Keratinocyte (primary cell): ENCODE measurements at regions not wholly inside any gene's neighbourhood (a gene's known extent, or its start where the extent isn't known, plus 50 kb on each side); places are given as distances from the start of the nearest gene placed in this dataset.

ENCODE experiments used
- DNase-seq: peaks from one replicate; pipeline ENCODE4 v3.0.0-alpha.2; 2011; ENCODE audit warnings: low read depth, missing footprints, low spot score
- FAIRE-seq: peaks from 2 replicates; lab custom pipeline; 2011; peaks lifted over from hg19 to GRCh38; lab: Jason Lieb, UNC
- H2AFZ ChIP-seq: 2 replicates; pipeline ENCODE4 v1.6.0; 2012; ENCODE audit warnings: low read length, control low read depth, inconsistent platforms; ENCODE audit not compliant: control insufficient read depth
- H3K27ac ChIP-seq: 2 replicates; pipeline ENCODE4 v1.5.1; 2011; ENCODE audit warnings: low read length; ENCODE audit not compliant: control insufficient read depth, insufficient read depth
- H3K27me3 ChIP-seq: 3 replicates; pipeline ENCODE4 v1.6.0; 2011; ENCODE audit warnings: low read length; ENCODE audit not compliant: control insufficient read depth, insufficient read depth; ENCODE audit errors: extremely low read depth
- H3K36me3 ChIP-seq, 2 experiments: 2 replicates in 1 of 2; 3 replicates in 1 of 2; pipeline ENCODE4 v1.5.1; 2011; ENCODE audit warnings: low read length in 2 of 2, mild to moderate bottlenecking in 1 of 2; ENCODE audit not compliant: control insufficient read depth in 2 of 2, insufficient read depth in 2 of 2; ENCODE audit errors: extremely low read depth in 1 of 2
- H3K4me1 ChIP-seq: 3 replicates; pipeline ENCODE4 v1.5.1; 2011; ENCODE audit warnings: low read length; ENCODE audit not compliant: control insufficient read depth, insufficient read depth; ENCODE audit errors: extremely low read depth
- H3K4me2 ChIP-seq: 3 replicates; pipeline ENCODE4 v1.6.0; 2011; ENCODE audit warnings: low read depth, low read length; ENCODE audit not compliant: control insufficient read depth, insufficient read depth; ENCODE audit errors: extremely low read depth
- H3K4me3 ChIP-seq, 3 experiments: fragments of 200-600 bp in 1 of 3; sonication (generic) in 1 of 3; 2 replicates in 2 of 3; 3 replicates in 1 of 3; pipeline ENCODE4 v1.5.1; 2011 to 2016; ENCODE audit warnings: low read length in 3 of 3, mild to moderate bottlenecking in 3 of 3, control low read depth in 2 of 3, inconsistent platforms in 1 of 3, low read depth in 1 of 3, mixed read lengths in 1 of 3, mixed run types in 1 of 3, moderate library complexity in 1 of 3; ENCODE audit not compliant: control insufficient read depth in 2 of 3, insufficient read depth in 2 of 3; ENCODE audit errors: extremely low read depth in 1 of 3
- H3K79me2 ChIP-seq: 2 replicates; pipeline ENCODE4 v1.6.0; 2012; ENCODE audit warnings: low read length; ENCODE audit not compliant: control insufficient read depth, insufficient read depth
- H3K9ac ChIP-seq: 3 replicates; pipeline ENCODE4 v1.6.0; 2011; ENCODE audit warnings: low read length; ENCODE audit not compliant: control insufficient read depth, insufficient read depth; ENCODE audit errors: extremely low read depth
- H3K9me1 ChIP-seq: 3 replicates; pipeline ENCODE4 v1.6.0; 2011; ENCODE audit warnings: low read length; ENCODE audit not compliant: control insufficient read depth, insufficient read depth; ENCODE audit errors: extremely low read depth
- H3K9me3 ChIP-seq: 2 replicates; pipeline ENCODE4 v1.5.1; 2012; ENCODE audit warnings: low read depth, low read length; ENCODE audit not compliant: control insufficient read depth
- H4K20me1 ChIP-seq: 3 replicates; pipeline ENCODE4 v1.6.0; 2011; ENCODE audit warnings: low read length; ENCODE audit not compliant: control insufficient read depth, insufficient read depth; ENCODE audit errors: extremely low read depth
- CTCF ChIP-seq, 3 experiments: IDR thresholded peaks in 1 of 3; conservative IDR thresholded peaks in 1 of 3; optimal IDR thresholded peaks in 1 of 3; 2 replicates in 2 of 3; 3 replicates in 1 of 3; pipeline versions ENCODE3 to v1.5.1; 2011; ENCODE audit warnings: low read length in 3 of 3, mild to moderate bottlenecking in 3 of 3, moderate library complexity in 2 of 3, control low read depth in 1 of 3, inconsistent platforms in 1 of 3; ENCODE audit not compliant: insufficient read depth in 2 of 3; ENCODE audit errors: extremely low read depth in 1 of 3
- EZH2 ChIP-seq: IDR thresholded peaks from one replicate; pipeline ENCODE4 v1.6.1; 2012; ENCODE audit warnings: inconsistent platforms, mild to moderate bottlenecking, low read length, moderate library complexity
- dilution Hi-C: fragments of 300-500 bp; cut with MboI; formaldehyde crosslinking; loops from one replicate; pipeline ENCODE4 v1.7.0; 2020; ENCODE audit warnings: low sequenced_read_pairs; ENCODE audit not compliant: extremely low pct_ligation_motif_present

GRCh38 chr4:35464964-35465528 is 779.3 kb downstream of the ARAP2 start:
- no peaks in the 10 kb centered on the region for H3K36me3 ChIP-seq
- FAIRE-seq (no peak), DNase-seq (no peak)
- dilution Hi-C loops: no loop called here
- H3K9me3 ChIP-seq: no peaks in the 10 kb centered on the region
- H3K4me2 ChIP-seq: no peak overlapping the region
- no peaks in the 10 kb centered on the region for H3K4me1 ChIP-seq
- no peak for TF ChIP-seq EZH2
- no peak for TF ChIP-seq CTCF (optimal IDR thresholded peaks at IDR 0.05 in 1 of 3, IDR thresholded peaks at IDR 0.05 in 1 of 3, conservative IDR thresholded peaks at IDR 0.05 in 1 of 3; ENCODE audit: extremely low read depth in 1 of 3, insufficient read depth in 2 of 3, low read length in 3 of 3)
- no peaks in the 10 kb centered on the region for H3K79me2 ChIP-seq
- no peak overlapping the region for H2AFZ ChIP-seq
- H3K9ac ChIP-seq: no peak overlapping the region
- no peak overlapping the region for H3K4me3 ChIP-seq
- no peaks in the 10 kb centered on the region for H3K27me3 ChIP-seq
- H4K20me1 ChIP-seq: no peaks in the 10 kb centered on the region
- H3K9me1 ChIP-seq: no peaks in the 10 kb centered on the region
- H3K27ac ChIP-seq: no peak overlapping the region

- Histone ChIP-seq H2AFZ (no peak overlapping the region), H3K4me3 (no peak overlapping the region), H3K27ac (no peak overlapping the region), H3K79me2 (no peaks in the 10 kb centered on the region), H3K4me2 (no peak overlapping the region), H3K36me3 (no peaks in the 10 kb centered on the region), H3K27me3 (no peaks in the 10 kb centered on the region), H3K9ac (no peak overlapping the region), H3K9me3 (peaks cover 4% of the 10 kb centered on the region), H3K4me1 (no peaks in the 10 kb centered on the region), H4K20me1 (no peaks in the 10 kb centered on the region), H3K9me1 (no peaks in the 10 kb centered on the region)
- FAIRE-seq: no peak
- dilution Hi-C loops: no loop called here
- no peak for DNase-seq
- TF ChIP-seq CTCF (optimal IDR thresholded peaks at IDR 0.05 in 1 of 3, IDR thresholded peaks at IDR 0.05 in 1 of 3, conservative IDR thresholded peaks at IDR 0.05 in 1 of 3; ENCODE audit: extremely low read depth in 1 of 3, insufficient read depth in 2 of 3, low read length in 3 of 3) (no peak), EZH2 (no peak)
These were observed 753.2 kb downstream of the ARAP2 start for GRCh38 chr4:35491093-35491492.
